Stimulated activated CD8-positive, alpha-beta memory T cell treated with anti-CD3 and anti-CD28 coated beads, Interleukin-4, amount 100 ng/mL, for 48 hours (primary cell): ENCODE measurements at regions not wholly inside any gene's neighbourhood (a gene's known extent, or its start where the extent isn't known, plus 50 kb on each side); places are given as distances from the start of the nearest gene placed in this dataset.

ENCODE experiments used
- DNase-seq: peaks from one replicate; pipeline ENCODE4 v3.0.0-alpha.2; 2020

DNA sequence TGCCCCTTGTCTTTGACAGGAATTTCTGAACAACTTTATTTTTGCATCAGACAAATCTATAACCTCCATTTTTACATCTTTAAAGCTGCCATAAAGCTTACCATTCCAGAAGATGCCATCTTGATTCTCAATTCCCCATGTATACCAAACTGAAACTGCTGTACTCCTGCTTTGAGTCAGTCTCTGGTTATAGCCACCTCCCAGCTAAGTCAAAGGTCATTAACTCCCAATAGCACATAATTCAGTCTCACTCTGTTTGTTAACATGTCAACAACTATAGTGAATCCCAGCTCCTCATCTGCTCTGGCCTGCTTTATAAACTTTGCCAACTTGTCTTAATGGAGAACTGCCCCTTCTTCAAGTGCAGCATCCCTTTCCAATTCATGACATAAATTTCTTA lies 343.6 kb downstream of the FRK start:
- DNase-seq, result no peak

- no peak for DNase-seq
These were observed 348.3 kb downstream of the FRK start for GRCh38 chr6:115712291-115712961.

GRCh38 chr6:115708850-115709249 lies 351.8 kb downstream of the FRK start:
- no peak for DNase-seq

DNA sequence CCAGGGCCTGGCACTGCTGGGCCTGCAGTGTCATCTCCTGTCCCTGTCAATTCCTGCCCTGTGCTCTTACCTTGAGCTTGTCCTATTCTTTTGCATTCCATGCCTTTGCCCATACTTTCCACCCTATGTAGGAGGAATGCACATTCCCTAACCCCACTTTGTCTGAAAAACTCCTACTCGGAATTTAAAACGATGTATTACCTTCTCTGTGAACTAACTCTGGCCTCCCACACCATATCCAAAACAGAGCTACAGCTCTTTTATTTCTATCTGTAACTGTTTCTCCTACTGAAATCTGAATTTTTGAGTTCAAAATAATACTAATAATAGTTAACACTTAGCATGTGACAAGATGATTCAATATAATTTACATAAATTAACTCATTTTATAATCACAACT lies 353.7 kb downstream of the FRK start:
- DNase-seq, result no peak

- DNase-seq, result no peak
These were observed 354.4 kb downstream of the FRK start for GRCh38 chr6:115706324-115706723.

- no peak for DNase-seq
These were observed 356.7 kb downstream of the FRK start for GRCh38 chr6:115704028-115704427.

GRCh38 chr6:115691433-115691832 lies 369.3 kb downstream of the FRK start:
- no peak for DNase-seq

DNA sequence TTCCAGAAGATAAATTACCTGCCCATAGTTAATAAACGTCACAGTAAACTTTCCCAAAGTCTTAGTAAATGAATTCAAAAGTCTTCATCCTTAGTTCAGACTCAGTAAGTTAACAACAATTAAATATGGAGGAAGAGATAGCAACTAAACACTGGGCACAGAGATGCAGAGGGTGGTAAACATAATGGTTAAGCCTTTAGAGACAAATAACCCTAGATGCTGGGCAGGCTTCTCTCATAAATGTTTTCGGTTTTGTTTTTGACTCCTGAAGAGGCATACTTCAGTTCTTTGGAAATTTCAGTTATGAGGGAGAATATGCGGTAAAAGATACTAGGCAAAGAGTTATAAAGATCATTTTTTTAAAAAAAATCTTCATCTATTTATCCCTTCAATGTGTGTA lies 369.8 kb downstream of the FRK start:
- no peak for DNase-seq

- no peak for DNase-seq
These were observed 378.5 kb downstream of the FRK start for GRCh38 chr6:115681978-115682775.

GRCh38 chr6:115680621-115681020 lies 380.1 kb downstream of the FRK start:
- DNase-seq, result no peak

DNA sequence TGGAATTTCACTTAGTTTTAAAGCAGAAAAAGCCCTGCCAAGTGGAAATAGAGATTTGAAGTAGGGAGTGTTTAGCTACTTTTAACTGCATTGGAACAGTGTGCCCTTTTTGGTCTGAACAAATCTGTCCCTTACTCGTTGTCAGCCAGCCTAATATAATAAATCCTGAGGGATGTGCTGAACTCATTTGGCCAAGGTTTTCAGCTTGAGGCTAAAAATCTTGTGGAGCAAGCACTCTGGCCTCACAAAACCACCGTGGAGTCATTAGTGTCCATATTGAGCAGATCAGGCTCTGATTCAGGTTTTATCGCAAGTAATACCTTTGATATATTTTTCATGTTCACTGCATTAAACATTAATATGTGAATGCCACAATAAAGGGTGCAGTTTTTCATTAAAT lies 383.5 kb downstream of the FRK start:
- DNase-seq, result no peak

- DNase-seq, result no peak
These were observed 385.2 kb downstream of the FRK start for GRCh38 chr6:115675443-115675842.

GRCh38 chr6:115668781-115669180 lies 391.9 kb downstream of the FRK start:
- no peak for DNase-seq

DNA sequence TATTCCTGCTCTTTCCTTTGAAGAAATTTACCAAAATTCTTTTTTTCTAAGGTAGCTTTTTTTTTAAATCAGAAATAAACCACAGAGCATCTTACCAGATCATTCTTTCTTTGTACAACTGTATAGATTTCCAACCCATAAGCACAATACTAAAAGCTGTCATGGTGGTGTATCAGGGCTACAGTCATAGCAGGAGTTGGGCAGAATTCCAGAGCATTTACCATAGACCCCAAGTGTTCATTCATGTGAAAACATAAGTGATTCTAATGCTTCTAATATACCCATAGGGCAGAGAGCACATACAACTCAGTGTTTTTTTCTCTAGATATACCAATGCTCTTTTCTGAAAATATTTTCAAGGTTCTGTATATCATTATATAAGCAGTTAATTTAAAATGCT lies 392.5 kb downstream of the FRK start:
- no peak for DNase-seq

GRCh38 chr6:115667478-115668026 lies 393.1 kb downstream of the FRK start:
- DNase-seq, result no peak

DNA sequence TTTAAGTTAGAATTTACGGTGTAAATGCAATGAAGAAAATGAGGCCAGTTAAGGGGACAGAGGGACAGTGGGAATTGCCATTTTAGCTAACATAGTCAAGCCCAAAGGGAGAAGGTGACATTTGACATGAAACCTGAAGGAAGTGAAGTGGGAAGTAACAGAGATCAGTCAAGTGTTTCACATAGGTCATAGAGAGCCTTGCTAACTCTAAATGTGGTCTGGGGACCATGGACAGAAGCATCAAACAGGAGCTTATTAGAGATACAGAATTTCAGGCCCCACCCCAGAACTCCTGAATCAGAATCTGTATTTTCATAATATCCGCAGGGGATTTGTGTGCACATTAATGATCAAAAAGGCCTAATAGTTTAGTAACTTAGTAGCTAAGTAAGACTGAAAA lies 393.7 kb downstream of the FRK start:
- DNase-seq, result no peak

DNA sequence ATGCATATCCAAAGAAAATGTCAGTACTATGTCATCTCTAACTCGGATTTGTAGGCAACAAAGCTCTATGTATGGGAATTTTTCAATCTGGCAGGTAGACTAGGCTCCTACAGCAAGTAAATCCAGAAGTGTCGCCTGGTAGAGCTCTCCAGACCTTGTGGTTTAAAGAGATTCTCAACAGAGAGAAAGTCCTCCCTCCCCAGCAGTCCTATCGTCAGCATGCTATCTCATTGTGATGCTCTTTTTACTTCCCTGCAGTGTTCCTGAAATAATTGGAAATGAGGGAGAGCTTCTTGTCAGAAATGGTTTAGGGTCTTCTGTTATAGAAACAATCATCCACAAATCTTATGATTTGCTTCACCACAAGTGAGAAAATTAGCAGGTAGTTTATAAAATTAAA lies 395.4 kb downstream of the FRK start:
- DNase-seq, result no peak

DNA sequence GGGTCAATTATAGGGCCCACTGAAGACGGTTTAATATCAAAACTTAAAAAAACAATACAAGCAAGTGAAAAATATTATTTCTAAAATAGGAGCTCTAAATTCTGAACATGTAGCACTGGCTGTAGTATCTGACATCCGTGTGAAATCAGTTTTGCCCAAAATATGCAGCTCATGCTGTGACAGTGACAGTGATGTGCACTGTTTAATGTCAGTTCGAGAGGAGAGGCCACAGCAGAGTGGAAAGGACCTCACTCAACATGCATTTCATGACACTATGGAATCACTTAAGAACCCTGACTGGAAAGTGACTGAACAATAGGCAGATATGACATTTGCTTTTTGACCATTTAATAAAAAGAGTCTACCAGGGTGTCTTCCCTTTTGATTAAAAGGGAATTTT lies 397.0 kb downstream of the FRK start:
- DNase-seq, result no peak

DNA sequence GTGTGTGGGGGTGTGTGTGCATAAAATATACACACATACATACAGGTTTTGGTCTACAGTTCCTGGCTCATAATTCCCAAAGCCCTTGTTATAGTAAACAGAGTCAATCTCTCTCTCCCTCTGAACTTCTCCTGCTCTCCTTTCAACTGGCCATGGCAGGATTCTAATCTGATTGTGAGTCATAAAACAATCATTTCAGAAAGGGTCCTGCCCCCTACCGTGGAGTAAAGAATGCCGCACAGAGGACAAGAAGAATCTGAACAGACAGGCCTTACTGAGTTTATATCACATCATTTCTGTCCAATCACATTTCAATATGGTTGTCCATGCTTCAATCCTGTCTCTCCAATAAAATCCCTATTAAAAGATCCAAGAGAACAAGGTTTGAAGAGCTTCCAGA lies 416.9 kb downstream of the FRK start:
- no peak for DNase-seq

GRCh38 chr6:115634887-115635286 lies 425.8 kb downstream of the FRK start:
- no peak for DNase-seq

- no peak for DNase-seq
These were observed 426.6 kb downstream of the FRK start for GRCh38 chr6:115634131-115634530.

GRCh38 chr6:115631028-115631427 lies 429.7 kb downstream of the FRK start:
- no peak for DNase-seq

GRCh38 chr6:115630424-115631024 lies 430.2 kb downstream of the FRK start:
- DNase-seq, result no peak

DNA sequence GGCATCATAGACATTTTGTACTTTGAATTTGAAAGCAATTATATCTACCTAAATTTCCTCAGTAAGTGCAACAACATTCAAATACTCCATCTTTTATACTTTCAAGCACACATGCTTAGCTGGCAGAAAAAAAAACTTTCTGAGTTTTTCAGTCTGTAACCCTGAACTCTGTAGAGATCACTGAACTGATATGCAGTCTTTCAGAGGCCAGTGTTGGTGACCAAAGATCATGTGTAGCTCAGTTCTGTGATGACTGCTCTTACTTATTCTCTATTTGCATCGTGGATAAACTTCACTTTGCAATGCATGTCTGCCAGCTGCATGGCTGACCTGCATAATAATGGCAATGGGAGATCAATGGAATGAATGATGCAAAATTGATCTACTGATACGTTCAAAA lies 431.3 kb downstream of the FRK start:
- no peak for DNase-seq
